GM23338 (cell line): ENCODE measurements at regions not wholly inside any gene's neighbourhood (a gene's known extent, or its start where the extent isn't known, plus 50 kb on each side); places are given as distances from the start of the nearest gene placed in this dataset.

Source experiments
- ATAC-seq: fragments of 200-7000 bp; cut with Tn5 transposase; 3 replicates; pipeline ENCODE4 v1.9.1; 2020
- DNase-seq: peaks from one replicate; pipeline ENCODE4 v3.0.0-alpha.2; 2015; ENCODE audit warnings: low spot score
- H2AFZ ChIP-seq: fragments of 200-600 bp; sonication (generic); 2 replicates; pipeline ENCODE4 v1.8.0; 2016; ENCODE audit warnings: antibody characterized with exemption, mild to moderate bottlenecking, moderate library complexity
- H3F3A ChIP-seq: fragments of 200-600 bp; sonication (generic); replicated peaks from 2 replicates; pipeline ENCODE4 v1.8.0; 2017; ENCODE audit warnings: antibody characterized with exemption, mixed run types, low read depth
- H3K27ac ChIP-seq: fragments of 200-600 bp; sonication (generic); 2 replicates; pipeline ENCODE4 v1.6.1; 2016; ENCODE audit warnings: low read depth
- H3K27me3 ChIP-seq: fragments of 200-600 bp; sonication (generic); 2 replicates; pipeline ENCODE4 v1.8.0; 2016; ENCODE audit warnings: mild to moderate bottlenecking, mixed run types, moderate library complexity; ENCODE audit not compliant: insufficient read depth
- H3K36me3 ChIP-seq: fragments of 200-600 bp; sonication (generic); 2 replicates; pipeline ENCODE4 v1.8.0; 2016; ENCODE audit warnings: mild to moderate bottlenecking; ENCODE audit not compliant: insufficient read depth
- H3K4me1 ChIP-seq: fragments of 200-600 bp; sonication (generic); 2 replicates; pipeline ENCODE4 v1.8.0; 2016; ENCODE audit warnings: mild to moderate bottlenecking, moderate library complexity; ENCODE audit not compliant: insufficient read depth
- H3K4me2 ChIP-seq: fragments of 200-600 bp; sonication (generic); 2 replicates; pipeline ENCODE4 v1.7.1; 2017; ENCODE audit warnings: mixed run types
- H3K4me3 ChIP-seq: fragments of 200-600 bp; sonication (generic); 2 replicates; pipeline ENCODE4 v1.6.1; 2016; ENCODE audit warnings: mixed run types
- H3K79me2 ChIP-seq: fragments of 200-600 bp; sonication (generic); replicated peaks from 2 replicates; pipeline ENCODE4 v1.8.0; 2017; ENCODE audit warnings: mild to moderate bottlenecking; ENCODE audit not compliant: insufficient read depth
- H3K9me2 ChIP-seq: fragments of 200-600 bp; sonication (generic); 2 replicates; pipeline ENCODE4 v1.8.0; 2017; ENCODE audit not compliant: insufficient read depth
- H4K20me1 ChIP-seq: fragments of 200-600 bp; sonication (generic); replicated peaks from 2 replicates; pipeline ENCODE4 v1.8.0; 2017; ENCODE audit warnings: mild to moderate bottlenecking; ENCODE audit not compliant: insufficient read depth
- H3K27ac Mint-ChIP-seq: 2 replicates; pipeline ENCODE4 v1.8.0; 2020; ENCODE audit warnings: inconsistent platforms, mild to moderate bottlenecking, moderate library complexity, mixed read lengths
- H3K27me3 Mint-ChIP-seq: 3 replicates; pipeline ENCODE4 v1.8.0; 2022; ENCODE audit warnings: low read depth, mild to moderate bottlenecking, moderate library complexity, mixed read lengths, inconsistent platforms; ENCODE audit not compliant: insufficient read depth, poor library complexity
- H3K36me3 Mint-ChIP-seq: 3 replicates; pipeline ENCODE4 v1.8.0; 2021; ENCODE audit warnings: low read depth, mild to moderate bottlenecking, inconsistent platforms, moderate library complexity, mixed read lengths
- H3K4me1 Mint-ChIP-seq: 3 replicates; pipeline ENCODE4 v1.8.0; 2020; ENCODE audit warnings: mild to moderate bottlenecking, inconsistent platforms, mixed read lengths
- H3K4me3 Mint-ChIP-seq: 3 replicates; pipeline ENCODE4 v1.8.0; 2021; ENCODE audit warnings: moderate library complexity, mild to moderate bottlenecking, inconsistent platforms, mixed read lengths
- H3K9me3 Mint-ChIP-seq: 3 replicates; pipeline ENCODE4 v1.8.0; 2020; ENCODE audit warnings: moderate library complexity, mild to moderate bottlenecking, inconsistent platforms, mixed read lengths
- EZH2 ChIP-seq: fragments of 200-600 bp; sonication (generic); IDR thresholded peaks from one replicate; pipeline ENCODE4 v1.8.0; 2017; ENCODE audit warnings: antibody characterized with exemption, mild to moderate bottlenecking, low read depth; ENCODE audit not compliant: unreplicated experiment
- ZNF114 ChIP-seq: fragments of 250-450 bp; sonication (Bioruptor Pico); IDR thresholded peaks from 2 replicates; pipeline ENCODE4 v1.5.0; 2020; ENCODE audit warnings: mild to moderate bottlenecking, moderate library complexity
- TF ChIP-seq, protein P1 (sequence below): IDR thresholded peaks from 2 replicates; pipeline ENCODE4 v1.6.1; 2016; ENCODE audit warnings: antibody characterized with exemption
- TF ChIP-seq, protein P2 (sequence below), 2 experiments: fragments of 200-600 bp in 1 of 2; sonication (generic) in 1 of 2; conservative IDR thresholded peaks; 2 replicates each; pipeline versions ENCODE4 v1.5.1 to v1.6.1; 2016 to 2017; ENCODE audit warnings: antibody characterized with exemption in 2 of 2, low read depth in 2 of 2, mild to moderate bottlenecking in 2 of 2, moderate library complexity in 1 of 2
- TF ChIP-seq, protein P3 (sequence below): fragments of 250-450 bp; sonication (Bioruptor Pico); IDR thresholded peaks from 2 replicates; pipeline ENCODE4 v1.5.0; 2020; ENCODE audit warnings: mild to moderate bottlenecking, moderate library complexity

DNA sequence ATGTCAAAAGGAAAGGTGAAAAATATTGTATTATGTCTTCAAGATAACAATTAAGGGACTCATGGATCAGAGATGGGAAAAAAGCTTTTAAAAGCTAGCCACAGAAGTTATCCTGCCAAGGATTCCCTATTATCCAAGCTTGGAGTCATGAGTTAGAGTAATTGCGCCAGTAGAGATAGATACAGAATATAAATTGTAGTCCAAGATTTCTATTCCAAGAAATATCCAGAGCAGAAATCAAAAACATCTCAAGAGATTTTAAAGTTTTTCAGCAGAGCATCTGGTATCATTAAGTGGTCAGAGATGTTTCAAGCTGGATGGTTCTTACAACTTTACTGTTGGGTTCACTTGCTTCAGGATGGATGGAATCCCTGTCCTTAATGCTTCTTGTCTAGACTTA is 186.7 kb downstream of the PCDH18 start:
- no peaks in the 10 kb centered on the region for H3F3A ChIP-seq
- no peaks in the 10 kb centered on the region for H3K9me2 ChIP-seq
- no peaks in the 10 kb centered on the region for H3K27me3 Mint-ChIP-seq
- no peaks in the 10 kb centered on the region for H3K79me2 ChIP-seq
- TF ChIP-seq EZH2 (no peak), ZNF114 (CRISPR knock-in tag) (no peak)
- TF ChIP-seq, protein P1, sequence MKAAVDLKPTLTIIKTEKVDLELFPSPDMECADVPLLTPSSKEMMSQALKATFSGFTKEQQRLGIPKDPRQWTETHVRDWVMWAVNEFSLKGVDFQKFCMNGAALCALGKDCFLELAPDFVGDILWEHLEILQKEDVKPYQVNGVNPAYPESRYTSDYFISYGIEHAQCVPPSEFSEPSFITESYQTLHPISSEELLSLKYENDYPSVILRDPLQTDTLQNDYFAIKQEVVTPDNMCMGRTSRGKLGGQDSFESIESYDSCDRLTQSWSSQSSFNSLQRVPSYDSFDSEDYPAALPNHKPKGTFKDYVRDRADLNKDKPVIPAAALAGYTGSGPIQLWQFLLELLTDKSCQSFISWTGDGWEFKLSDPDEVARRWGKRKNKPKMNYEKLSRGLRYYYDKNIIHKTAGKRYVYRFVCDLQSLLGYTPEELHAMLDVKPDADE, result no peak
- TF ChIP-seq, protein P2, sequence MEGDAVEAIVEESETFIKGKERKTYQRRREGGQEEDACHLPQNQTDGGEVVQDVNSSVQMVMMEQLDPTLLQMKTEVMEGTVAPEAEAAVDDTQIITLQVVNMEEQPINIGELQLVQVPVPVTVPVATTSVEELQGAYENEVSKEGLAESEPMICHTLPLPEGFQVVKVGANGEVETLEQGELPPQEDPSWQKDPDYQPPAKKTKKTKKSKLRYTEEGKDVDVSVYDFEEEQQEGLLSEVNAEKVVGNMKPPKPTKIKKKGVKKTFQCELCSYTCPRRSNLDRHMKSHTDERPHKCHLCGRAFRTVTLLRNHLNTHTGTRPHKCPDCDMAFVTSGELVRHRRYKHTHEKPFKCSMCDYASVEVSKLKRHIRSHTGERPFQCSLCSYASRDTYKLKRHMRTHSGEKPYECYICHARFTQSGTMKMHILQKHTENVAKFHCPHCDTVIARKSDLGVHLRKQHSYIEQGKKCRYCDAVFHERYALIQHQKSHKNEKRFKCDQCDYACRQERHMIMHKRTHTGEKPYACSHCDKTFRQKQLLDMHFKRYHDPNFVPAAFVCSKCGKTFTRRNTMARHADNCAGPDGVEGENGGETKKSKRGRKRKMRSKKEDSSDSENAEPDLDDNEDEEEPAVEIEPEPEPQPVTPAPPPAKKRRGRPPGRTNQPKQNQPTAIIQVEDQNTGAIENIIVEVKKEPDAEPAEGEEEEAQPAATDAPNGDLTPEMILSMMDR (conservative IDR thresholded peaks at IDR 0.05; ENCODE audit: low read depth in 2 of 2), result no peak
- TF ChIP-seq, protein P3, sequence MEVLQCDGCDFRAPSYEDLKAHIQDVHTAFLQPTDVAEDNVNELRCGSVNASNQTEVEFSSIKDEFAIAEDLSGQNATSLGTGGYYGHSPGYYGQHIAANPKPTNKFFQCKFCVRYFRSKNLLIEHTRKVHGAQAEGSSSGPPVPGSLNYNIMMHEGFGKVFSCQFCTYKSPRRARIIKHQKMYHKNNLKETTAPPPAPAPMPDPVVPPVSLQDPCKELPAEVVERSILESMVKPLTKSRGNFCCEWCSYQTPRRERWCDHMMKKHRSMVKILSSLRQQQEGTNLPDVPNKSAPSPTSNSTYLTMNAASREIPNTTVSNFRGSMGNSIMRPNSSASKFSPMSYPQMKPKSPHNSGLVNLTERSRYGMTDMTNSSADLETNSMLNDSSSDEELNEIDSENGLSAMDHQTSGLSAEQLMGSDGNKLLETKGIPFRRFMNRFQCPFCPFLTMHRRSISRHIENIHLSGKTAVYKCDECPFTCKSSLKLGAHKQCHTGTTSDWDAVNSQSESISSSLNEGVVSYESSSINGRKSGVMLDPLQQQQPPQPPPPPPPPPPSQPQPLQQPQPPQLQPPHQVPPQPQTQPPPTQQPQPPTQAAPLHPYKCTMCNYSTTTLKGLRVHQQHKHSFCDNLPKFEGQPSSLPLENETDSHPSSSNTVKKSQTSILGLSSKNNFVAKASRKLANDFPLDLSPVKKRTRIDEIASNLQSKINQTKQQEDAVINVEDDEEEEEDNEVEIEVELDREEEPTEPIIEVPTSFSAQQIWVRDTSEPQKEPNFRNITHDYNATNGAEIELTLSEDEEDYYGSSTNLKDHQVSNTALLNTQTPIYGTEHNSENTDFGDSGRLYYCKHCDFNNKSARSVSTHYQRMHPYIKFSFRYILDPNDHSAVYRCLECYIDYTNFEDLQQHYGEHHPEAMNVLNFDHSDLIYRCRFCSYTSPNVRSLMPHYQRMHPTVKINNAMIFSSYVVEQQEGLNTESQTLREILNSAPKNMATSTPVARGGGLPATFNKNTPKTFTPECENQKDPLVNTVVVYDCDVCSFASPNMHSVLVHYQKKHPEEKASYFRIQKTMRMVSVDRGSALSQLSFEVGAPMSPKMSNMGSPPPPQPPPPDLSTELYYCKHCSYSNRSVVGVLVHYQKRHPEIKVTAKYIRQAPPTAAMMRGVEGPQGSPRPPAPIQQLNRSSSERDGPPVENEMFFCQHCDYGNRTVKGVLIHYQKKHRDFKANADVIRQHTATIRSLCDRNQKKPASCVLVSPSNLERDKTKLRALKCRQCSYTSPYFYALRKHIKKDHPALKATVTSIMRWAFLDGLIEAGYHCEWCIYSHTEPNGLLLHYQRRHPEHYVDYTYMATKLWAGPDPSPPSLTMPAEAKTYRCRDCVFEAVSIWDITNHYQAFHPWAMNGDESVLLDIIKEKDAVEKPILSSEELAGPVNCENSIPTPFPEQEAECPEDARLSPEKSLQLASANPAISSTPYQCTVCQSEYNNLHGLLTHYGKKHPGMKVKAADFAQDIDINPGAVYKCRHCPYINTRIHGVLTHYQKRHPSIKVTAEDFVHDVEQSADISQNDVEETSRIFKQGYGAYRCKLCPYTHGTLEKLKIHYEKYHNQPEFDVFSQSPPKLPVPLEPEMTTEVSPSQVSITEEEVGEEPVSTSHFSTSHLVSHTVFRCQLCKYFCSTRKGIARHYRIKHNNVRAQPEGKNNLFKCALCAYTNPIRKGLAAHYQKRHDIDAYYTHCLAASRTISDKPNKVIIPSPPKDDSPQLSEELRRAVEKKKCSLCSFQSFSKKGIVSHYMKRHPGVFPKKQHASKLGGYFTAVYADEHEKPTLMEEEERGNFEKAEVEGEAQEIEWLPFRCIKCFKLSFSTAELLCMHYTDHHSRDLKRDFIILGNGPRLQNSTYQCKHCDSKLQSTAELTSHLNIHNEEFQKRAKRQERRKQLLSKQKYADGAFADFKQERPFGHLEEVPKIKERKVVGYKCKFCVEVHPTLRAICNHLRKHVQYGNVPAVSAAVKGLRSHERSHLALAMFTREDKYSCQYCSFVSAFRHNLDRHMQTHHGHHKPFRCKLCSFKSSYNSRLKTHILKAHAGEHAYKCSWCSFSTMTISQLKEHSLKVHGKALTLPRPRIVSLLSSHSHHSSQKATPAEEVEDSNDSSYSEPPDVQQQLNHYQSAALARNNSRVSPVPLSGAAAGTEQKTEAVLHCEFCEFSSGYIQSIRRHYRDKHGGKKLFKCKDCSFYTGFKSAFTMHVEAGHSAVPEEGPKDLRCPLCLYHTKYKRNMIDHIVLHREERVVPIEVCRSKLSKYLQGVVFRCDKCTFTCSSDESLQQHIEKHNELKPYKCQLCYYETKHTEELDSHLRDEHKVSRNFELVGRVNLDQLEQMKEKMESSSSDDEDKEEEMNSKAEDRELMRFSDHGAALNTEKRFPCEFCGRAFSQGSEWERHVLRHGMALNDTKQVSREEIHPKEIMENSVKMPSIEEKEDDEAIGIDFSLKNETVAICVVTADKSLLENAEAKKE (CRISPR knock-in tag), result no peak
- no peaks in the 10 kb centered on the region for H3K27me3 ChIP-seq
- no peak overlapping the region for H3K27ac Mint-ChIP-seq
- no peak overlapping the region for H3K27ac ChIP-seq
- no peaks in the 10 kb centered on the region for H3K4me1 Mint-ChIP-seq
- no peaks in the 10 kb centered on the region for H3K4me1 ChIP-seq
- H3K36me3 Mint-ChIP-seq, result no peaks in the 10 kb centered on the region
- H3K4me2 ChIP-seq, result no peak overlapping the region
- H3K4me3 ChIP-seq, result no peak overlapping the region
- H3K4me3 Mint-ChIP-seq, result no peak overlapping the region
- no peaks in the 10 kb centered on the region for H3K36me3 ChIP-seq
- no peaks in the 10 kb centered on the region for H4K20me1 ChIP-seq
- DNase-seq (no peak), ATAC-seq (no peak)
- no peak overlapping the region for H2AFZ ChIP-seq
- H3K9me3 Mint-ChIP-seq, result no peaks in the 10 kb centered on the region
